ENCODE measurements at regions not wholly inside any gene's neighbourhood (a gene's known extent, or its start where the extent isn't known, plus 50 kb on each side); places are given as distances from the start of the nearest gene placed in this dataset.

DNA sequence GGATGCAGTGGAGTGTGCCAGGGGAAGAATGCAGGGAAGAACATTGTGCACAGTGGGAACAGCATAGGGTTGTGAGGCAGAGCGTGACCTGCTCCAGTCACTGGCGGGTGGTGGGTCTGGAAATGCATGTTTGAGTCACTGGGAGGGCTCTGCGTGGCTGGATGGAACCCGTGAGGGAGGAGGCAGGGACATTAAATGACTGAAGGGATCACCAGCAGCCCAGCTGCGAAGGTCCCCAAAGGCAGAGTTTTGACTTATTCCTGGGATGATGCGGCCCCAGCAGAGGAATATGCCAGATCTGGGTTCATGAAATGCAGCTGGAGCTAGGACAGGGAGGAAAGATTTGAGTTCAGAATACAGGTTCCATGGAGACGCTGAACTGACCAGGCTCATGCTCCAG is 104.0 kb upstream of the FGF3 start:
- no peak for DNase-seq
- in situ Hi-C loops (cut with HindIII; ENCODE audit: low pct_ligation_motif_present, low pct_unique_long_range_greater_than_20kb, low sequenced_read_pairs) = no loop called here

DNA sequence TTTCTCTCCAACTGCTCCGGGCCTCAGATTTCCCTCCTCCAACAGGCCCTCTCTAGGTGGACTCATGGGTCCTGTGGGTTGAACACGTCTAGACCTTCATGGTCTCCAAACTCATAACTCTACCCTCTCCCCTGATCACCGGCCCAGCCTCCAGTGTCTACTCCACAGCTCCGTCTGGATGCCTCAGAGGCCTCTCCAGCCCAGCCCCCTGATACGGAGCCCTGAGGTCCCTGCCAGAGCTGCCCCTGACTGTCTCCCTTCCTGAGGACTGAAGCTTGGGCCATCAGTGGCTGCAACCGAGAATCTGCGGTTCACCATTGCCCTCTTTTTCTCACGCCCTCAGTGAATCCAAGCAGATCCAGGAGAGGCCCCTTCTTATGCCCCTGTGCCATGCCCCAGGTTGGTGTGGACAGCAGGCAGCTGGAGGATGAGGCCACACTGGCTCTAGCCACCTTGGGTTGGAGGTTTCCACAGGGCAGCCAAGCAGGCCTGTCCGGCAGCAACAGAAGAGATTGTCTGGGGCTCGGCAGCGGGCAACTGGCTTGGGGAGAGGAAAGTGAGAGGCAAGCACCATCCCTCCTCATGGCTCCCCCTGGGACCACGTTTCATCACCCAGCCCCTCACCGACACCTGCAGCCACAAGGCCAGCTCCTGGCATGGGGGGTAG is 104.6 kb upstream of the FGF3 start:
- in situ Hi-C loops (cut with HindIII; ENCODE audit: low pct_ligation_motif_present, low pct_unique_long_range_greater_than_20kb, low sequenced_read_pairs) = no loop called here
- DNase-seq = no peak

- DNase-seq = no peak
- in situ Hi-C loops (cut with HindIII; ENCODE audit: low pct_ligation_motif_present, low pct_unique_long_range_greater_than_20kb, low sequenced_read_pairs) = no loop called here
Observed at GRCh38 chr11:69924308-69925161, 105.3 kb upstream of the FGF3 start.

- in situ Hi-C loops (cut with HindIII; ENCODE audit: low pct_ligation_motif_present, low pct_unique_long_range_greater_than_20kb, low sequenced_read_pairs) = no loop called here
- no peak for DNase-seq
Observed at GRCh38 chr11:69925366-69926196, 106.4 kb upstream of the FGF3 start.

DNA sequence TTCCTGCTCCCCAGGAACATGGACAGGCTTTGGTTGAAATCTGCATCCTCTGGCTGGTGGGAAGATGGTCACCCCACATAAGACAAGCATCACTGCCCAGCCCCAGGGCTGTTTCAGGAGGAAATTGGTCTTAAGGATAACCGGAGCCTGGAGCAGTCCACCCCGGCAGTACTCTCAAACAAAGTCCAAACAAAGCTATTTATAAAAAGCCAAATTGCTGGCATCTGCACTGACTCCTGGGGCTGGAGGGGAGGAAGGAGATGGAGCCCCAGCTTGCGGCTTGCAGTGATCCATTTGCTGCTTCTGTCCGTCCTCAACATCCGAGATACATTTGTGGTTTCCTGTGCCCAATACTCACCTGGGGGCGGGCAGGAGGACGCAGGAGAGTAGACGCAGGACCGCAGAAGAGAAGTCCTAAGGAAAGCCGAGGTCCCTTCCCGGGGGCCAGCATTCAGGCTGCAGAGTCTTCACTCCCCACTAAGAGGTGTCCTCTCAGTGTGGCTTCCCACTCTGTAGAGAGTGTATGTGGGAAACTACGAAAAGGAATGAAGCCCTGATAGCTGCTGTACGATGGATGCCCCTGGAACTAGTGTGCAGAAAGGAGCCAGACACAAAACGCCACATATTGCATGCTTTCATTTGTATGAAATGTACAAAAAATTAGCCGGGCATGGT is 107.3 kb upstream of the FGF3 start:
- in situ Hi-C loops (cut with HindIII; ENCODE audit: low pct_ligation_motif_present, low pct_unique_long_range_greater_than_20kb, low sequenced_read_pairs) = no loop called here
- DNase-seq = no peak

DNA sequence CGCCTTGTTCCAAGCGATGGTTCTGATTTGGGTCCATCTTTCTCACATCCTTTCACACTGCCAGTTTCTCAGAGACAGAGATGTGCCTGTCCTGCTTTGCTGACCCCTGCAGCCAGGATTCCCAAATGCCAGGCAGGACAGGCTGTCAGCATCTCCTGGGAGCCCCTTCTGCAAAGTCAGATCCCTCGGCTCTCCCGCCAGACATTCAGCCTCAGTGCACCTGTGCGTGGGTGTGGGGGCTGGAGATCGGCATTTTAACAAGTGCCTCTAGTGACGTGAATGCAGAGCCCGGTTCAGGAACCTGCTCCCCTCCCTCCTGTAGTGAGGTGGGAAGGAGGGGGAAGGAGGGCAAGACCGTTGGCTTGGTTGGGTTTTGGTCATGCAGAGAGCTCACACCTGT is 108.9 kb upstream of the FGF3 start:
- in situ Hi-C loops (cut with HindIII; ENCODE audit: low pct_ligation_motif_present, low pct_unique_long_range_greater_than_20kb, low sequenced_read_pairs) = no loop called here
- no peak for DNase-seq

- in situ Hi-C loops (cut with HindIII; ENCODE audit: low pct_ligation_motif_present, low pct_unique_long_range_greater_than_20kb, low sequenced_read_pairs) = no loop called here
- DNase-seq = no peak
Observed at GRCh38 chr11:69928975-69929374, 109.8 kb upstream of the FGF3 start.

- in situ Hi-C loops (cut with HindIII; ENCODE audit: low pct_ligation_motif_present, low pct_unique_long_range_greater_than_20kb, low sequenced_read_pairs) = no loop called here
Observed at GRCh38 chr11:69930081-69931059, 111.2 kb upstream of the FGF3 start.

DNA sequence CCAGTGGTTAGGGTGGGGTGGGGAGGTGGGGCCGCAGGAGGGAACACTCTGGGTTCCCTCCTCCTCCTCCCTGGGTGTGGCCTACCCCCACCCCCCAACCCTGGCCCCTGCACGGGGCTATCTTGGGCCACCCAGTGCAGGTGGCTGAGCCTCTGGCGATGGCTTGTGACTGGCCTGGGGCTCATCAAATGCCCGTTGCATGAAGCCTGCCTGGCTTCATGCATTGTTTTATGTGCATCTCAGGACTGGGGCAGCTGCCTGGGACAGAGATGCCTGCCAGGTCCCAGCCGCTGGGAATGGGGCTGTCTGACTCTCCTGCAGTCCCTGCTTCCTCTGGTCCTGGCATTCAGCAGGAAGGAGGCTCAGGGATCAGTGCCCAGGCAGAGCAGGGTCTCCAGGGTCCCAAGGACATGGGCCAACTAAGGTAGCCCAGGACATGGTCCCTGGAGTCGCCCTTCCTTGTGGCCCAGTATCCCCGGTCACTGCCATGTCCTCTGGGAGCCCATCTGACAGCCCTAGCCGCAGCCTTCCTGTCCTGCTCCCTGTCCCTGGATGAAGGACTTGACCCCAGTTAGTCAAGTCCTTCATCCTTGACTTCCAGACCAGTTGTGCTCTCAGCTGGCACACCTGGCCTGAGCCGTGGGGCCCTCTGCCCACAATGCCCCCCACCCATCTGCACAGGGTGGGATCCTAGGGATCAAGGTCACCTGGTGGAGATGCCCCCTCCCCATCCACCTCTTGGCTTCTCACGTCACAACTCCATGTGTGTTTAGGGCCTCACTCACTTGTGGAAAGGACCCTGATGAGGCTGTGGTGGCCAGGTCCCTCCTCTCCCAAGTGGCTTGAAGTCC is 112.1 kb upstream of the FGF3 start:
- in situ Hi-C loops (cut with HindIII; ENCODE audit: low pct_ligation_motif_present, low pct_unique_long_range_greater_than_20kb, low sequenced_read_pairs) = no loop called here
- no peak for DNase-seq

More at GRCh38 chr11:69930081-69931059, 111.2 kb upstream of the FGF3 start:
- DNase-seq = no peak

- in situ Hi-C loops (cut with HindIII; ENCODE audit: low pct_ligation_motif_present, low pct_unique_long_range_greater_than_20kb, low sequenced_read_pairs) = no loop called here
- DNase-seq = no peak
Observed at GRCh38 chr11:69931994-69932910, 113.0 kb upstream of the FGF3 start.

GRCh38 chr11:69934861-69935494 is 115.8 kb upstream of the FGF3 start:
- in situ Hi-C loops (cut with HindIII; ENCODE audit: low pct_ligation_motif_present, low pct_unique_long_range_greater_than_20kb, low sequenced_read_pairs) = no loop called here
- no peak for DNase-seq

DNA sequence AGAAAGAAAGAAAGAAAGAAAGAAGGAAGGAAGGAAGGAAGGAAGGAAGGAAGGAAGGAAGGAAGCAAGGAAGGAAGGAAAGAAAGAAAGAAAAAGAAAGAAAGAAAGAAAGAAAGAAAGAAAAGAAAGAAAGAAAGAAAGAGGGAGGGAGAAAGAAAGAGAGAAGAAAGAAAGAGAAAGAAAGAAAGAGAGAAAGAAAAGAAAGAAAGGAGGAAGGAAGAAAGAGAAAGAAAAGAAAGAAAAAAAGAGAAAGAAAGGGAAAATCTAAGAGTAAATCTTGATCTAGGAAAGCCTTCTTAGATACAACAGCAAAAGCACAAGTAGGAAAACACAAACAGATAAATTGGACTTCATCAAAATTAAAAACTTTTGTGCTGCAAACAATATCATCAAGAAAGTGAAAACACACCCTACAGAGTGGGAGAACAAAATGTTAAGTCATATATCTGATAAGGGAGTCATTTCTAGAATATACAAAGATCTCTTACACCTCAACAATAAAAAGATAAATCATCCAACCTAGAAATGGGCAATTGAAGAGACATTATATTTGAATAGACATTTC is 116.8 kb upstream of the FGF3 start:
- no peak for DNase-seq
- in situ Hi-C loops (cut with HindIII; ENCODE audit: low pct_ligation_motif_present, low pct_unique_long_range_greater_than_20kb, low sequenced_read_pairs) = no loop called here

GRCh38 chr11:69936771-69937170 is 117.6 kb upstream of the FGF3 start:
- in situ Hi-C loops (cut with HindIII; ENCODE audit: low pct_ligation_motif_present, low pct_unique_long_range_greater_than_20kb, low sequenced_read_pairs) = no loop called here
- no peak for DNase-seq

GRCh38 chr11:69938206-69938605 is 119.0 kb upstream of the FGF3 start:
- DNase-seq = no peak
- in situ Hi-C loops (cut with HindIII; ENCODE audit: low pct_ligation_motif_present, low pct_unique_long_range_greater_than_20kb, low sequenced_read_pairs) = no loop called here

- in situ Hi-C loops (cut with HindIII; ENCODE audit: low pct_ligation_motif_present, low pct_unique_long_range_greater_than_20kb, low sequenced_read_pairs) = no loop called here
- DNase-seq = no peak
Observed at GRCh38 chr11:69939551-69940245, 120.5 kb upstream of the FGF3 start.

Data from ACHN (cell line).